Vagina (tissue), 2 donors: ENCODE measurements at regions not wholly inside any gene's neighbourhood (a gene's known extent, or its start where the extent isn't known, plus 50 kb on each side); places are given as distances from the start of the nearest gene placed in this dataset.

ENCODE experiments used
- DNase-seq, 2 donors: peaks; one replicate each; pipeline ENCODE4 v3.0.0-alpha.2; 2017; ENCODE audit errors: extremely low spot score in 2 of 2
- H3K27ac ChIP-seq: fragments of 200-600 bp; sonication (generic); one replicate; pipeline ENCODE4 v1.5.1; 2019
- H3K27me3 ChIP-seq: fragments of 200-600 bp; sonication (generic); one replicate; pipeline ENCODE4 v1.5.1; 2019
- H3K36me3 ChIP-seq, 2 donors: fragments of 200-600 bp; sonication (generic); one replicate each; pipeline ENCODE4 v1.5.1; 2017 to 2019
- H3K4me1 ChIP-seq: fragments of 200-600 bp; sonication (generic); one replicate; pipeline ENCODE4 v1.5.1; 2019
- H3K4me3 ChIP-seq, 2 donors: fragments of 200-600 bp; sonication (generic); 1 replicate in 1 of 2; 2 replicates in 1 of 2; pipeline ENCODE4 v1.5.1; 2016 to 2019
- H3K9me3 ChIP-seq: fragments of 200-600 bp; sonication (generic); one replicate; pipeline ENCODE4 v1.5.1; 2019
- CTCF ChIP-seq, 3 experiments: fragments of 450-650 bp in 2 of 3; fragments of 200-600 bp in 1 of 3; sonication (generic) in 1 of 3; IDR thresholded peaks; one replicate each; pipeline ENCODE4 v1.5.1; 2017 to 2019; ENCODE audit warnings: antibody characterized with exemption in 3 of 3, mild to moderate bottlenecking in 2 of 3, moderate library complexity in 2 of 3
- POLR2A ChIP-seq, 2 donors: fragments of 450-650 bp; IDR thresholded peaks; one replicate each; pipeline ENCODE4 v1.6.1; 2017; ENCODE audit warnings: antibody characterized with exemption in 2 of 2, mild to moderate bottlenecking in 2 of 2, moderate library complexity in 2 of 2
- POLR2AphosphoS5 ChIP-seq, 2 donors: sonication (generic); formaldehyde crosslinking; IDR thresholded peaks; one replicate each; pipeline ENCODE4 v1.9.0; 2017; ENCODE audit warnings: antibody characterized with exemption in 2 of 2, mild to moderate bottlenecking in 2 of 2, low read depth in 1 of 2; ENCODE audit not compliant: insufficient read depth in 1 of 2
- intact Hi-C: fragments of 100-400 bp; cut with DNase I; formaldehyde crosslinking; loops from one replicate; pipeline ENCODE4 v1.15.1; 2023

GRCh38 chr10:56481521-56482091, 120.5 kb upstream of the ZWINT start:
- H3K36me3 ChIP-seq, result no peaks in the 10 kb centered on the region

DNA sequence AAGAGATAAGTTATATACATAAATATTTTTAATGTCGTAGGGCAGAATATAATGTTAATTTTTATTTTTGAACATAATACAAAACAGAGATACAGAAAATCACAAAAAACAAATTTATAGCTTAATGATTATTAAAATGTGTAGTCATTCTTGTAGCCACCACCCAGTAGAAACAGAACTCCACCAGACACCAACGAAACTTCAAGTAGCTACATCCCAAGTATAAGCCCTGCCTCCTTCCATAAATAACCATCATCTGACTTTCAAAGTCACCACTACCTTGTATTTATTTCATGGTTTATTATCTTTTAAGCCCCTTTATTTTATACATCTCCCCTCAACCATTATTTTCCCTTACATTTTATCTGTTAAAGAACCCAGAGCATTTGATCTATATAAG, 111.9 kb upstream of the ZWINT start:
- Histone ChIP-seq H3K4me3 (no peak overlapping the region), H3K9me3 (no peaks in the 10 kb centered on the region), H3K36me3 (no peaks in the 10 kb centered on the region), H3K27ac (no peak overlapping the region), H3K4me1 (no peaks in the 10 kb centered on the region), H3K27me3 (no peaks in the 10 kb centered on the region)
- TF ChIP-seq POLR2A (IDR thresholded peaks at IDR 0.05) (no peak), POLR2AphosphoS5 (IDR thresholded peaks at IDR 0.05; ENCODE audit: insufficient read depth in 1 of 2, low read depth in 1 of 2) (no peak), CTCF (IDR thresholded peaks at IDR 0.05) (no peak)
- intact Hi-C loops, result no loop called here
- no peak for DNase-seq

More at GRCh38 chr10:56481521-56482091, 120.5 kb upstream of the ZWINT start:
- H3K4me3 ChIP-seq, result no peak overlapping the region
- DNase-seq, result no peak
- no peaks in the 10 kb centered on the region for H3K9me3 ChIP-seq
- intact Hi-C loops, result no loop called here
- H3K4me1 ChIP-seq, result no peaks in the 10 kb centered on the region
- TF ChIP-seq POLR2A (IDR thresholded peaks at IDR 0.05), result no peak
- TF ChIP-seq POLR2AphosphoS5 (IDR thresholded peaks at IDR 0.05; ENCODE audit: insufficient read depth in 1 of 2, low read depth in 1 of 2), result no peak
- TF ChIP-seq CTCF (IDR thresholded peaks at IDR 0.05), result no peak
- no peak overlapping the region for H3K27ac ChIP-seq
- no peaks in the 10 kb centered on the region for H3K27me3 ChIP-seq

- Histone ChIP-seq H3K27ac (no peak overlapping the region), H3K9me3 (no peaks in the 10 kb centered on the region), H3K4me3 (no peak overlapping the region), H3K27me3 (no peaks in the 10 kb centered on the region), H3K36me3 (no peaks in the 10 kb centered on the region), H3K4me1 (no peaks in the 10 kb centered on the region)
- no peak for TF ChIP-seq POLR2A (IDR thresholded peaks at IDR 0.05)
- no peak for TF ChIP-seq CTCF (IDR thresholded peaks at IDR 0.05)
- no peak for TF ChIP-seq POLR2AphosphoS5 (IDR thresholded peaks at IDR 0.05; ENCODE audit: insufficient read depth in 1 of 2, low read depth in 1 of 2)
- DNase-seq, result no peak
- intact Hi-C loops, result no loop called here
Observed at GRCh38 chr10:56470701-56471100, 109.6 kb upstream of the ZWINT start.

DNA sequence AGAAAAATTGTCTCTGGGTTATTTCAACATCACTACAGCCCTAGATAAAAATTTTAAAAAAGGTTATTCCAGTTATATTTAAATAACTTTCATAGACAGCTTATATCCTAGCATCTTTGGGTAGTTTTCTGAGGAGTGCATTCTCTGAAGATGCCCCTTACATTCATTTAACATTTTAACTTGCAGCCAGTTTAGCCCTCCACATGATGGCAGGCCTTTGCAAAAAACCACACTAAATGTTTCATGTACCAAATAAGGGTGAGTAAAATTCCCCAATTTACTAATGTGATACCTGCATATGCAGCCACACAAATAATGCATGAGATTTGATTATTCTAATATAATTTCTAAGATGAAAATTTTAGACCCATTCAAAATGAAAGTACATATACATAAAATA, 108.4 kb upstream of the ZWINT start:
- no peaks in the 10 kb centered on the region for H3K9me3 ChIP-seq
- intact Hi-C loops, result no loop called here
- H3K27ac ChIP-seq, result no peak overlapping the region
- H3K27me3 ChIP-seq, result no peaks in the 10 kb centered on the region
- no peak for DNase-seq
- H3K4me3 ChIP-seq, result no peak overlapping the region
- TF ChIP-seq CTCF (IDR thresholded peaks at IDR 0.05), result no peak
- no peak for TF ChIP-seq POLR2A (IDR thresholded peaks at IDR 0.05)
- TF ChIP-seq POLR2AphosphoS5 (IDR thresholded peaks at IDR 0.05; ENCODE audit: insufficient read depth in 1 of 2, low read depth in 1 of 2), result no peak
- H3K4me1 ChIP-seq, result no peaks in the 10 kb centered on the region
- H3K36me3 ChIP-seq, result no peaks in the 10 kb centered on the region

- H3K4me3 ChIP-seq, result no peak overlapping the region
- H3K36me3 ChIP-seq, result no peaks in the 10 kb centered on the region
- H3K9me3 ChIP-seq, result no peaks in the 10 kb centered on the region
- TF ChIP-seq POLR2AphosphoS5 (IDR thresholded peaks at IDR 0.05; ENCODE audit: insufficient read depth in 1 of 2, low read depth in 1 of 2), result no peak
- TF ChIP-seq POLR2A (IDR thresholded peaks at IDR 0.05), result no peak
- TF ChIP-seq CTCF (IDR thresholded peaks at IDR 0.05), result no peak
- no peaks in the 10 kb centered on the region for H3K27me3 ChIP-seq
- intact Hi-C loops, result no loop called here
- no peak overlapping the region for H3K27ac ChIP-seq
- H3K4me1 ChIP-seq, result no peaks in the 10 kb centered on the region
- DNase-seq, result no peak
Observed at GRCh38 chr10:56466005-56466404, 104.9 kb upstream of the ZWINT start.
